ENCODE measurements at regions not wholly inside any gene's neighbourhood (a gene's known extent, or its start where the extent isn't known, plus 50 kb on each side); places are given as distances from the start of the nearest gene placed in this dataset.

DNA sequence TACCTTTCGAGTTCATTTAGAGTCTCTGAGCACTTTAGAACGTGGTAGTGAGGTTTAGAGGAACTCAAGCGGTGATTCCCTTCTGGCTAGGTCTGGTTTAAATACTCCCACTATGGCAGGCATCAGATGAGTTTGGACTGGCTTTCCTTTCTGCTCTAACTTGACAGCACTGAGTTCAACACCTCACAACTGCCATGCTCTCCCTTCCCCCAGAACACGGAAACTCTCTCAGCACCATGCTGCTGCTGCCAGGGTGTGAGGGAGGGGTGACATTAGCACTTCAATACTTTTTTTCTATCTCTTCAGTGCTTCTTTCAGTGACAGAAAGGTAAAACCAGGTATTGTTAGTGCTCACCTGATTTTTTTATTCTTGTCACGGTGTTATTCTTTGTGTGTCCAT lies 234.5 kb upstream of the AGTR2 start:
- no peak overlapping the region for H3K4me3 Mint-ChIP-seq
- H3K27ac Mint-ChIP-seq = no peak overlapping the region
- H3K27me3 Mint-ChIP-seq = no peaks in the 10 kb centered on the region
- peaks cover 0 to 10% (median 0%) of the 10 kb centered on the region in 4 donors for H3K4me1 Mint-ChIP-seq
- DNase-seq (no peak), ATAC-seq (no peak)
- POLR2A ChIA-PET = no interaction called here
- H3K36me3 Mint-ChIP-seq = no peaks in the 10 kb centered on the region
- peaks cover 0 to 8% (median 2%) of the 10 kb centered on the region in 9 donors for H3K9me3 Mint-ChIP-seq

DNA sequence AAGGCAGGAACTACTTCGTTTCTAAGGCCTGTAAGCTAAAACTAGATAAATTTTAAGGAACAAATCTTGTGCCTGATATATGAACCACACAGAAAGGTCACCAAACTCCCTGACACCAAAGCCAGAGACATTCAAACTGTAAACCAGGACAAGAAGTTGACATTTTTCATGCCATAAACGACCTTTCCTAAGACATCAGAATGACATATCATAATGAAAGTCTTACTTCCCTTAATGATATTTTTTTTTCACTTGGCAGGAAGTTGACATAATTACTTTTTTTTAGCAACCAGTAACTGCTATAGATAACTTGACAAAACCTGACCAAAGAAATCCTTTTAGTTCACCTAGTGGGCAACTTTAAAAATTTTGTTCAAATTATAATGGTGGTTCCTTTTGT lies 231.5 kb upstream of the AGTR2 start:
- Mint-ChIP-seq H3K4me1 (peaks cover 0 to 10% (median 0%) of the 10 kb centered on the region in 4 donors), H3K27ac (no peak overlapping the region), H3K27me3 (peaks cover 0 to 1% (median 0%) of the 10 kb centered on the region in 5 donors), H3K4me3 (no peak overlapping the region), H3K36me3 (no peaks in the 10 kb centered on the region), H3K9me3 (no peaks in the 10 kb centered on the region)
- ATAC-seq = no peak
- POLR2A ChIA-PET = no interaction called here
- DNase-seq = no peak

DNA sequence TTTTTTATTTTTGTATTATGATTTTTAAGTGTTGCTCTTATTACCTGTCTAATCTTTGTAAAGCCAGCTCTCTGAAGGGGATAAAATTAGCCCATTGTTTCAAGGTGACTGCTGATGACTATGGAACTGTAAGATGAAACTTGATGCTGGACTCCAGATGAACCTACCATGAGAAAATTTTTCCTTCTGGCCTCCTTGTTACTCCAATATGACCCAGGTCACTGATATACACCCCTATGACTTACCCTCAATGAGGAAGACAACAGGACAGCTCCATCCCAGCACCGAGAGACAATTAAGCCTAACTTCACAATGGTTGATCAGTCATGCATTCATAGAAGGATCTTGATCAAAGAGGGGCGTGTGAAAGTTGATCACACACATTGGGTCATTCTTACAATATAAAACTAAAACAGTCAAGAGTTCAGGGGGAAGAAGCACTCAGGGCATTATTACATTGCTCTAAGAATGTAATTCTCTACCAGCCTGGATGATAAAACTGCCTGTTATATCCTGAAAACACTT lies 230.8 kb upstream of the AGTR2 start:
- Mint-ChIP-seq H3K4me1 (peaks cover 0 to 10% (median 0%) of the 10 kb centered on the region in 4 donors), H3K27me3 (peaks cover 0 to 1% (median 0%) of the 10 kb centered on the region in 5 donors), H3K36me3 (no peaks in the 10 kb centered on the region), H3K9me3 (peaks cover 0 to 2% (median 0%) of the 10 kb centered on the region in 9 donors), H3K27ac (peak overlapping the region in 1 of 10 donors; percentile 4), H3K4me3 (no peak overlapping the region)
- DNase-seq (no peak), ATAC-seq (no peak)
- POLR2A ChIA-PET = no interaction called here

DNA sequence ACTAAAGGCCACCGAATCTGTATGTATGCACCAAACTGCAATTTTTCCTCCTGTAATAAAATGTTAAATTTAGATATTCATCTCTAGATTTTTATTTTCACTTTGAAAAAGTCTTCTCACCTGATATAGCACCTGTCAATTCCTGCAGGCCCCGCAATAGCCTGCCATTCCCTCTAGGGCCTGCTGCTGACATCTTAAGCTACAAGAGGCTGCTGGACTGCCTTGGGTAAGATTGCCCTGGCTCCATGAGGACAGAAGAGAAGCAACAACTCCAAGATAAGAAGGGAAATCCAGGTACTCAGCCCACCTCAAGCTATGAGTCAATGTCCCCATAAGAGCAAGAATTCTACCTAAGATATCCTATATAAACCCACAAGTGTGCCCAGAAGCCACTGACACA lies 230.2 kb upstream of the AGTR2 start:
- POLR2A ChIA-PET = no interaction called here
- no peak for DNase-seq
- peaks cover 0 to 10% (median 0%) of the 10 kb centered on the region in 4 donors for H3K4me1 Mint-ChIP-seq
- H3K27me3 Mint-ChIP-seq = peaks cover 0 to 1% (median 0%) of the 10 kb centered on the region in 5 donors
- peaks cover 0 to 2% (median 0%) of the 10 kb centered on the region in 9 donors for H3K9me3 Mint-ChIP-seq
- H3K27ac Mint-ChIP-seq = no peak overlapping the region
- H3K4me3 Mint-ChIP-seq = no peak overlapping the region
- no peaks in the 10 kb centered on the region for H3K36me3 Mint-ChIP-seq
- ATAC-seq = no peak

DNA sequence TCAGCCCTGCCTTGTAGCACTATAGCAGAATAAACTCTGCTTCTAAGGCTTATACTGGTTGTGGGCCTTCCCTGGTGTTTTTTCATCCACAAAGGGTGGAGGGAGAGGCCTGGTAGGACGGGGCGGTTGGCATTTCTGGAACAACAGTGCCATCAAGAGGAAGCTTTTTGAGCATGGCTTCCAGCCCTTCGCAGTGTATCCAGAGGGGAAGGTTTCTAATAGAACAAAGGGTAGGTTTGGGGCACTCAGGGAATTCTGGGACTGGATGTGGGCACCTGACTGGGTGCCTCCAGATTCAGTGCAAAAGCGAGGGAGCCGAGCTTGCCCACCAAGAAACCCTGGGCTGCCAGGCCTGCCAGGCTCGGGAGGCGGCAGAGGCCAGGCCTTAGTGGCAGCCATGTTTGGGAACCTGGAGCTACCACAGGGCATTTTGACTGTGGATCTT lies 229.6 kb upstream of the AGTR2 start:
- Mint-ChIP-seq H3K36me3 (no peaks in the 10 kb centered on the region), H3K4me3 (peak overlapping the region in 2 of 10 donors; percentile 12 to 33), H3K9me3 (peaks cover 0 to 2% (median 0%) of the 10 kb centered on the region in 9 donors), H3K27me3 (peaks cover 0 to 1% (median 0%) of the 10 kb centered on the region in 5 donors), H3K4me1 (peaks cover 0 to 10% (median 0%) of the 10 kb centered on the region in 4 donors), H3K27ac (no peak overlapping the region)
- ATAC-seq (no peak), DNase-seq (peak in 3 of 10 donors; percentile 47 to 81 (median 53))
- POLR2A ChIA-PET = no interaction called here

DNA sequence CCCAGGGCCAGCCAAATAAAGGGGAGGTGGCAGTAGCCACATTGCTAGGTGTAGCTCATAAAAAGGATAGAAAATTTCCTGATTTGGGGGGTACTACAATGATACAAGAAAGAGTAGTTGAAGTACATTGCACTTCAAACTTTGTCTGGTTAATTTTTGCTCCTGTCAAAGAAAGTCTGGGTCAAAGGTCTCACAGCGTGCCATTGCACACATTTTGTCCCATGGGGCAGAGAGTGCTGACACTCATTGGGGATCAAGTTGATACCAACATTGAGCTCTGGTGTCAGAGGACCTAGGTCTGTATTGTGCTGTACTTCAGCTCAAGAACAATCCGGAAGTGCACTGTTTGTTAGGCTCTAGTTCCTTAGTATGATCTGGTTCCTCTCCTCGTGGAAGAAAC lies 229.2 kb upstream of the AGTR2 start:
- no peaks in the 10 kb centered on the region for H3K36me3 Mint-ChIP-seq
- peaks cover 0 to 1% (median 0%) of the 10 kb centered on the region in 5 donors for H3K27me3 Mint-ChIP-seq
- DNase-seq = no peak
- peaks cover 0 to 4% (median 0%) of the 10 kb centered on the region in 9 donors for H3K9me3 Mint-ChIP-seq
- peaks cover 0 to 10% (median 0%) of the 10 kb centered on the region in 4 donors for H3K4me1 Mint-ChIP-seq
- ATAC-seq = no peak
- H3K4me3 Mint-ChIP-seq = no peak overlapping the region
- POLR2A ChIA-PET = no interaction called here
- H3K27ac Mint-ChIP-seq = no peak overlapping the region

DNA sequence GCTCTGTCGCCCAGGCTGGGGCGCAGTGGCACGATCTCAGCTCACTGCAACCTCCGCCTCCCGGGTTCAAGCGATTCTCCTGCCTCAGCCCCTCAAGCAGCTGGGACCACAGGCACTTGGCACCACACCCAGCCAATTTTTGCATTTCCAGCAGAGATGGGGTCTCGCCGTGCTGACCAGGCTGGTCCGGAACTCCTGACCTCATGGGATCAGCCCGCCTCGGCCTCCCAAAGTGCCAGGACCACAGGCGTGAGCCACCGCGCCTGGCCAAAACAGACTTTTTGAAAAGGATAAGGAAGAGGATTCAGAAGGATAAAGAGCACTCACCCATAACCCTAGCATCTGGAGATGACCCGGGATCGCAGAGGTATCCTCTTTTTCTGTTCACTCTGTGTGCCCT lies 224.5 kb upstream of the AGTR2 start:
- ATAC-seq = no peak
- Mint-ChIP-seq H3K4me3 (no peak overlapping the region), H3K36me3 (no peaks in the 10 kb centered on the region), H3K27ac (no peak overlapping the region), H3K27me3 (peaks cover 0 to 1% (median 0%) of the 10 kb centered on the region in 5 donors), H3K4me1 (no peaks in the 10 kb centered on the region), H3K9me3 (peaks cover 0 to 9% (median 0%) of the 10 kb centered on the region in 9 donors)
- POLR2A ChIA-PET = no interaction called here
- DNase-seq = no peak

DNA sequence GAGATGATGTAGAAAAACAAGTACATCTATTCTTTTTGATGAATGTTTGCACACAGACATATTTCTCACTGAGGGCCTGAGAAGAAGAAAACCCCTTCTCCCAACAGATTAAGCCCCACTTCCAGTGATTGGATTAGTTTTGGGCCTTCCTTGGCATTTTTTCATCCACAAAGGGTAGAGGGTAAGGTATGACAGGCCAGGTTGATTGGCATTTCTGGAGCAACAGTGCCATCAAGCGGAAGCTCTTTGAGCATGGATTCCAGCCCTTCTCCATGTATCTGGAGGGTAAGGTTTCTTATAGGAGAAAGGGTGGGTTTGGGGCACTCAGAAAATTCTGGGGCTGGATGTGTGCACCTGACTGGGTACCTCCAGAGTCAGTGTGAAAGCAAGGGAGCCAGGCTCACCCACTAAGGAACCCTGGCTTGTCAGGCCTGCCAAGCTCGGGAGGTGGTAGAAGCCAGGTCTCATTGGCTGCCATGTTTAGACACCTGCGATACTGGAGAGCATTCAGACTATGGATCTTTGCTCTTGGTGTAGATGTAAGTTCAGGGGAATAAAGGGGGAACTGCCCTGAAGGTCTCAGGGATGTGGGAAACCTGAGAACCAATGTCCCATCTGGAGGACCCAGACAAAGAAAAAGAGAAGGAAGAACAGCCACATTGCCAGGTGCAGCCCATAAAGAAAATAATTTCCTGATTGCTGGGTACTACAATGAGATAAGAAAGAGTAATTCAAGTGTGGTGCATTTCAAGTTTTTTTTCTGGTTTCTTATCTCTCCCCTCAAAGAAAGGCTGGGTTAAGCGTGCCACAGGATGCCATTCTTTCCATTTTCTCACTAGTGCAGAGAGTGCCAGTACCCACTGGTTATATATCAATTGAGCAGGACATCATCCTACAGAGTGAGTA lies 222.3 kb upstream of the AGTR2 start:
- Mint-ChIP-seq H3K4me3 (no peak overlapping the region), H3K4me1 (no peaks in the 10 kb centered on the region), H3K36me3 (no peaks in the 10 kb centered on the region), H3K27ac (no peak overlapping the region), H3K9me3 (peaks cover 0 to 9% (median 0%) of the 10 kb centered on the region in 9 donors), H3K27me3 (peaks cover 0 to 1% (median 0%) of the 10 kb centered on the region in 5 donors)
- POLR2A ChIA-PET = no interaction called here
- ATAC-seq = no peak
- DNase-seq = peak in 1 of 10 donors; percentile 16

DNA sequence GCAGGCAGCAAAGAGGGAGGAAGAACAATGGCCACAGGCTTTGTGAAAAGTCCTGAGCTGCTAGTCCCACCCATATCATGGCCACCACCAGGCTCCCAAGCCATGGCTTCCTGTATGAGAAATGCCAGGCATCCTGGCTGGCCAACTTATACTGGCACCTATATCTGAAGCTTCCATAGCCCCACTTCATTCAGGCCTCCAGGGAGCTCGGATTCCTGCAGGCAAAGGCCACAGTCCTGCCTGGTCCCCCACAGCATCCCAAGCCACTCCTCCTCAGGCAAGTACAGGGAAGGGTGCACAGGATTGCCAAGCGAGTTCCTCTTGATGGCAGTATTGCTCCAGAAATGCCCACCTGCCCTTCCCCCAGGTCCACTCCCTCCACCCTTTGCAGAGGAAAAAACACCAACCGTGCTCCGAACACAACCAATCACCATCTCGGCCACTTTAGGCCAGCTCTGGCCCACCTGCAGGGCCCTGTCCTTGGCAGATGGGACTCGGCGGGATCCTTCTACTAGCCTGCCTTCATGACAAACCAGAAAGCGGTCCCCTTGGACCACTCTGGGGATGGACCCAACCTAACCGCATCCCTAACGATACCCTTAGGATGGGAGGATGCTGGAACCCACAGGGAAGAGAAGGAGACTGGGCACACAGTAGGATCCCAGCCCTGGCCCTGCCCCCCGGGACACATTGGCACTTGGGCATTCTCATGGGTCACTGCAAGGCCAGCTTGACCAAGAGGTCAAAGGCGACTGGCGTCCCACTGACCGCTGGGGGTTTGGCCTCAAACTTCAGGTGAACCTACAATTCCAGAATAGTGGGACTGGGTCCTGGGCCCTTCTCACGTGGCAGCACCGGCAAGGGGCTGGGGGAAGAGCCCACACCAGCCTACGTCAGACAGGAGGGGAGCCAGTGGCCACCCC lies 220.4 kb upstream of the AGTR2 start:
- no peaks in the 10 kb centered on the region for H3K36me3 Mint-ChIP-seq

DNA sequence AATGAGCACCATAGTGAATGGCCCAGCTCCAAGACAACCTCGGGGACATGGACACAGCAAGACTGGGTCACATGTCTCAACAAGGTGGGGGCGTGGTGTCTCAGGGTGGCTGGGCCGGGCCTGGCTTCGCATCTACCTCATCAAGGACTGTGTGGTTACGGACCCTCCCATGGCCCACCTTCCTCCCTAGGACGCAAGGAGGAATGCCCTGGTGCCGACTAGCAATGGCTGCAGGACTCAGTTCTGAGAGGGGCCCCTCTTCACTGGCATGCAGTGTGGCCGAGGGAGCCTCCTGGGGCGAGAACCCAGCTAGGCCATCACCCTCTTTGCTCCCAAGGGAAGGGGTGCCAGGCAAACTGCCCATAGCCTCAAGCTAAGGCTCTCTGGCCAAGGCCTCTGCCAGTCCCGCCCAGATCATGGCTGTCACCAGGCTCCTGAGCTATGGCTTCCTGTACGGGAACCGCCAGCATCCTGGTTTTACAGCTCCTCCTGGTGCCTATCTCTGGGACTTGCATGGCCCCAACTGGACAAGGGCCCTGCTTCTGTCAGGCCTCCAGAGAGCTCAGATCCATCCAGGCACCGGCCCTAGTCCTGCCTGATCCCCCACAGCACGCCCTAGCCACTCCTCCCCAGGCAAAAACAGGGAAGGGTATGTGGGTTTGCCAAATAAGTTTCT lies 218.0 kb upstream of the AGTR2 start:
- Mint-ChIP-seq H3K27me3 (no peaks in the 10 kb centered on the region), H3K27ac (no peak overlapping the region), H3K9me3 (peaks cover 0 to 7% (median 0%) of the 10 kb centered on the region in 9 donors), H3K4me3 (no peak overlapping the region), H3K36me3 (no peaks in the 10 kb centered on the region), H3K4me1 (no peaks in the 10 kb centered on the region)
- no peak for ATAC-seq
- POLR2A ChIA-PET = no interaction called here
- no peak for DNase-seq

More for the DNA sequence above, 220.4 kb upstream of the AGTR2 start:
- Mint-ChIP-seq H3K27ac (no peak overlapping the region), H3K27me3 (no peaks in the 10 kb centered on the region), H3K4me3 (peak overlapping the region in 1 of 10 donors; percentile 18), H3K9me3 (peaks cover 0 to 7% (median 0%) of the 10 kb centered on the region in 9 donors), H3K4me1 (no peaks in the 10 kb centered on the region)
- peak in 1 of 10 donors; percentile 41 for DNase-seq
- no peak for ATAC-seq
- POLR2A ChIA-PET = no interaction called here

DNA sequence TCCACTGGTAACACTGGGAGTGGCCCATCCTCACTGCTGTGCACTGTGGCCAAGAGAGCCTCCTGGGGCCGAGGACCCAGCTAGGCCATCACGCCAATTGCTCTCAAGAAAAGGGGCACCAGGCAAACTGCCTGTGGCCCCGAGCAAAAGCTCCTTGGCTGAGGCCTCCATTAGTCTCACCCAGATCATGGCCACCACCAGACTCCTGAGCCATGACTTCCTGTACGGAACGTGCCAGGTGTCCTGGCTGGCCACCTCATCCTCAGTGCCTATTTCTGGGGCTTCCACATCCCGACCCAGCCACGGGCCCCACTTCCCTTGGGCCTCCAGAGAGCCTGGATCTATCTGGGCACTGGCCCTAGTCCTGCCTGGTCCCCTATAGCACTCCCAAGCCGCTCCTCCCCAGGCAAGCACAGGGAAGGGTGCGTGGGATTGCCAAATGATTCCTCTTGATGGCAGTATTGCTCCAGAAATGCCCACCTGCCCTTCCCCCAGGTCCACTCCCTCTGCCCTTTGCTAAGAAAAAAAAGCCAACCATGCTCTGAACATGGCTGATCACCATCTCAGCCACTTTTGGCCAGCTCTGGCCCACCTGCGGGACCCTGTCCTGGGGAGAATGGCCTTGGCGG lies 212.6 kb upstream of the AGTR2 start:
- H3K36me3 Mint-ChIP-seq = no peaks in the 10 kb centered on the region
- H3K4me3 Mint-ChIP-seq = no peak overlapping the region
- DNase-seq (no peak), ATAC-seq (no peak)
- no peaks in the 10 kb centered on the region for H3K4me1 Mint-ChIP-seq
- peaks cover 0 to 2% (median 0%) of the 10 kb centered on the region in 5 donors for H3K27me3 Mint-ChIP-seq
- peaks cover 0 to 4% (median 0%) of the 10 kb centered on the region in 9 donors for H3K9me3 Mint-ChIP-seq
- H3K27ac Mint-ChIP-seq = no peak overlapping the region
- POLR2A ChIA-PET = no interaction called here
